ENCODE measurements at regions not wholly inside any gene's neighbourhood (a gene's known extent, or its start where the extent isn't known, plus 50 kb on each side); places are given as distances from the start of the nearest gene placed in this dataset.

GRCh38 chr5:86526811-86527348, 90.9 kb upstream of the COX7C start (continued):
- peak; percentile 39; the same call in 1 of the 2 replicates for TF ChIP-seq ZFP1 (CRISPR knock-in tag; IDR thresholded peaks at IDR 0.05)
- 0 out of 2 replicates have a peak, but pooled peaks have one; percentile 56 for TF ChIP-seq E2F3 (CRISPR knock-in tag; IDR thresholded peaks at IDR 0.05)
- no peak for TF ChIP-seq DIDO1 (tag; IDR thresholded peaks at IDR 0.05; ENCODE audit: low read depth)
- no peak for TF ChIP-seq ZNF143 (CRISPR knock-in tag; IDR thresholded peaks at IDR 0.05)
- TF ChIP-seq GATA2 (CRISPR knock-in tag; IDR thresholded peaks at IDR 0.05), result peak; percentile 99
- TF ChIP-seq MAFK (IDR thresholded peaks at IDR 0.05; ENCODE audit: low read length), result peak; percentile 83
- peak; percentile 81; the same call in 1 of the 2 replicates for TF ChIP-seq ZNF445 (CRISPR knock-in tag; IDR thresholded peaks at IDR 0.05; ENCODE audit: low read depth)
- TF ChIP-seq ZNF76 (CRISPR knock-in tag; IDR thresholded peaks at IDR 0.05; ENCODE audit: borderline replicate concordance), result 0 out of 2 replicates have a peak, but pooled peaks have one; percentile 75
- TF ChIP-seq RFX5 (IDR thresholded peaks at IDR 0.05; ENCODE audit: low read depth, low read length), result no peak
- peak; percentile 99 for TF ChIP-seq STAT5A (IDR thresholded peaks at IDR 0.05; ENCODE audit: borderline replicate concordance, low read length)
- peak; percentile 76; the same call in 1 of the 2 replicates for TF ChIP-seq ETS1 (conservative IDR thresholded peaks at IDR 0.05; ENCODE audit: control insufficient read depth, low read depth, low read length)
- peak; percentile 56; the same call in 1 of the 2 replicates for TF ChIP-seq ETV1 (tag; conservative IDR thresholded peaks at IDR 0.05; ENCODE audit: low read depth)
- no peak for TF ChIP-seq HNRNPUL1 (IDR thresholded peaks at IDR 0.05; ENCODE audit: low read length)
- peak; percentile 73 for TF ChIP-seq CREB1 (IDR thresholded peaks at IDR 0.05)
- no peak for TF ChIP-seq CREB1 (CRISPR knock-in tag; IDR thresholded peaks at IDR 0.05)
- peak; percentile 44 for TF ChIP-seq BRD9 (IDR thresholded peaks at IDR 0.05; ENCODE audit: low read depth, partially characterized antibody)
- TF ChIP-seq ELF1 (tag; IDR thresholded peaks at IDR 0.05), result peak; percentile 40; the same call in 1 of the 2 replicates
- peak; percentile 94 to 96 for TF ChIP-seq ARNT (IDR thresholded peaks at IDR 0.05)
- TF ChIP-seq ZBTB11 (CRISPR knock-in tag; IDR thresholded peaks at IDR 0.05), result peak in 1 of 3 experiments; percentile 92; a peak in 2 of 6 replicates
- TF ChIP-seq ZNF197 (CRISPR knock-in tag; IDR thresholded peaks at IDR 0.05; ENCODE audit: low read depth), result peak; percentile 98
- TF ChIP-seq ZNF12 (CRISPR knock-in tag; IDR thresholded peaks at IDR 0.05), result no peak
- TF ChIP-seq ESRRA (IDR thresholded peaks at IDR 0.05; ENCODE audit: borderline replicate concordance, low read depth), result peak; percentile 95; the same call in 1 of the 2 replicates
- no peak for TF ChIP-seq ATF2 (CRISPR knock-in tag; IDR thresholded peaks at IDR 0.05)
- peak; percentile 100 for TF ChIP-seq FOSL1 (tag; conservative IDR thresholded peaks at IDR 0.05)
